NCI-H146 treated with DMSO at 0.1 percent for 48 hours (cell line): ENCODE measurements at regions not wholly inside any gene's neighbourhood (a gene's known extent, or its start where the extent isn't known, plus 50 kb on each side); places are given as distances from the start of the nearest gene placed in this dataset.
"Not testable (repeated sequence)": the region's sequence is repeated elsewhere in the genome, so short reads cannot be mapped to it uniquely, and the experiment has no call there.

Experiments used
- DNase-seq: peaks from one replicate; lab custom pipeline; 2025; ENCODE audit not compliant: unreplicated experiment; lab: John Stamatoyannopoulos, UW

DNA sequence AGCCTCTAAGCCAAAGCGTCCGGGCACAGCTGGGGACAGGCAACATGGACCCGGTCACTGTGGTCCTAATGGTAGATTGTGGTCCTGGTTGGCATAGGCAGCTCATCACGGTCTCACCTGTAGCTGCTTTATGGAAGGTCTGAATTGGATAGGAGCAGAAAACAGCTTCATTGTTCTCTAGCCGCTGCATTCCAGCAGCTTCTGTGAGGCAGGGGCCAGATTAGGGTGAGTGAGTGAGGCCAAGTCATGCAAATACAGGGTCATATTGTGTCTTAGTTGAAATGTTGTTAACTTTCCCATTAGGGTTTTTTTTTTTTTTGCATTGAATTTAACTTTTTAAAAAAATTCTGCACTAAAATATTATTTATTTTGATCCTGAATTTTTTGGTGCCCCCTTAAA lies 105.4 kb upstream of the SULF2 start:
- not testable (repeated sequence) for DNase-seq

- DNase-seq: not testable (repeated sequence)
These were observed 104.5 kb upstream of the SULF2 start for GRCh38 chr20:47889751-47890150.

GRCh38 chr20:47888351-47888750 lies 103.1 kb upstream of the SULF2 start:
- no peak for DNase-seq

DNA sequence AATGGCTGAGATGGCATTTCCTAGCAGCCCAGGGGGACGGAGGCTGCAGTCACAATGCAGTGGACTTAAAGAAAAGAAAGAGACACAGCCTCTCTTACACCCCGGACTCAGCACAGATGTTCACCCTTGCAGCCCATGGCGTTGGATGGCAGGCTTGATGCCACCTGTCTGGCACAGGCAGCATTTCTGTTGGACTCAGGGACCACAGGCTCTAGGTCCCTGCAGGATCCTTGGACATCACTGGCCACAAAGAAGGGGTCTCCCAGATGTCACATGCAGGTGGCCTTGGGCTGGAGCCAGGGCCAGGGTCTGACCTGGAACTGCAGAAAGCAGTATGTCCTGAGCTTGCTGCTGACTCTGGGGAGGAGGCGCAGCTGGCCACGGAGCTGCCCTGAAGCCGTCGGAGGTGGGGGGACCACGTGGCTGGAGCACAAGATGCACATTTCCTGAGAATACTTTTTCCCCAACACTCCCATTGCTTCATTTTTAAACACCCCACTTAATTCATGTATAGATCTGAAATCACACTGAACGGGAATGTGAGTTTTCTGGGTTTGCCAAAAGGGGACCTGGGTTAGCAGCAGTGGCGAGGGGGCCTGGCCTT lies 102.3 kb upstream of the SULF2 start:
- no peak for DNase-seq

GRCh38 chr20:47887064-47887463 lies 101.8 kb upstream of the SULF2 start:
- DNase-seq: no peak

- no peak for DNase-seq
These were observed 101.3 kb upstream of the SULF2 start for GRCh38 chr20:47886454-47887041.

GRCh38 chr20:47885909-47886453 lies 100.7 kb upstream of the SULF2 start:
- no peak for DNase-seq

GRCh38 chr20:47883940-47884339 lies 98.7 kb upstream of the SULF2 start:
- not testable (repeated sequence) for DNase-seq

DNA sequence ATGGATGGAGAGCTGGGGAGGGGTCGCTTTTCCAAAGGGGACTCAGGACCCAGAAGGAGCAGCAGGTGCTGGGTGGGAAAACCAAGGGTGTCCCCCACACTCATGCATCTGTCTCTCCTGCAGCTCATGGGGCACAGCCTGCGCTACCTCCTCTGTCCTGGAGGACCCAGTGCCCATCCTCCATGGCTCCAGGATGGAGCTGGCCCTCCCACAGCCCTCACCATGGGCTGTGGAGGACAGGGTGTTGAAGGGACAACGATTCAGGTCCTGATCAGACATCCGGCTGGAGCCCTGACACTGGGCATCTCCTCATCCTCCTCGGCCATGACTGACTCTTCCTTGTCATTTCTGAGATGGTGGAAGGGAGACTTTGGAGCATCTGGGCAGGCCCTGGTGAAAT lies 97.9 kb upstream of the SULF2 start:
- no peak for DNase-seq

DNA sequence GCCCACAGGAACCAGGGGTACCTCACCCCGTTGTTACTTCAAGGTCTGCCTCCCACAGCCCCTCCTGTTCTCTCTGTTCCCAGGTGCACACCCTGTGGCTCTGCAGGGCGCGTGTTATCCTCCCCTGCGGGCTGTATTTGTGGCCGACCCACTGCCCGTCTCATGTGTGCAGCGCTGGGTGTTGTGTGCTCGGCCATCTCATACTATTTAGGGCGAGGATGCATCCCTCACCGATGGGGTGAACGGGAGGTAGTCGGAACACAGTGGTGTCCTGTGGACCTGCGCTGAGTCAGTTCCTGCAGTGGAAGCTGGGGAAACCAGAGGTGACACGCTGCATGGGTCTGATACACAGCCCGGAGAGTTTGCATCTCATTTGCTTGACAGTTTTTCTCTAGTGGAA lies 94.5 kb upstream of the SULF2 start:
- DNase-seq: no peak

GRCh38 chr20:47878601-47879027 lies 93.3 kb upstream of the SULF2 start:
- no peak for DNase-seq

GRCh38 chr20:47876311-47877088 lies 91.2 kb upstream of the SULF2 start:
- DNase-seq: no peak

GRCh38 chr20:47875297-47876025 lies 90.2 kb upstream of the SULF2 start:
- DNase-seq: no peak

GRCh38 chr20:47872341-47872740 lies 87.1 kb upstream of the SULF2 start:
- no peak for DNase-seq

DNA sequence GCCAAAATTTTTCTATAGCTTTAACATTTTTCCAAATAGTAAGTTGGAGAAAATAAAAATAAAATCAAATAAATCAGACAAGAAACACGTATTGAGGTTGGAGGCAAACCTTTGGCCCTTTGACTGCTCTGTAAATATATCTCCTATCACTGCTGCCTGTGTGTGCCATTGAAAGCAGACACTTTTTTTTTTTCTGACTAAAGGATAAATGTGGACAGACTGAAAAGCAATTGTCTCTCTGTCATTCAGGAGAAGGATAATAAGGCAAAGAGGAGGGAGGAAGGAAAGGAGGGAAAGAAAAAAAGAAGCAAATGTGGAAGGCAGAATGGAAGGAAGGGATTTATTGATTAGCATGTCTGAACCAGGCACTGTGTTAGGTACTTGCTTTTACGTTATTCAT lies 85.2 kb upstream of the SULF2 start:
- no peak for DNase-seq

DNA sequence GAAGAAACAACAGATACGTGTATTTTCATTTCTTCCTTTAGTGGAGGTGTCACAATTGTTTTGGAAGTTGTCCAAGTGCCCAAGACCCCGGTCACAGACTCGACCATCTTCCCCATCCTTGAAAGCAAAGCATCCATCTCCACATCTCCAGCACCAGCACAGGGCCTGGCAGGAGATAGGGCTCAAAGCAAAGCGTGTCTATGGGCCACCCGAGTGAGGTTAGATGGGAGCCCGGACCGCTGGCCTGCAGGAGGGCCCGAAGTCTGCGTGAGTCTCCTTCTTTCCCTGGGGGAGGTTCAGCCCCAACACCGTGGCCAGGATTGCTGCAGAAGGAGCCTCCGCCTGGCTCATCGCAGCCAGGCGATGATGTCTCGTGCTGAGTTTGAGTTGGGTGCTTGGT lies 83.5 kb upstream of the SULF2 start:
- no peak for DNase-seq

DNA sequence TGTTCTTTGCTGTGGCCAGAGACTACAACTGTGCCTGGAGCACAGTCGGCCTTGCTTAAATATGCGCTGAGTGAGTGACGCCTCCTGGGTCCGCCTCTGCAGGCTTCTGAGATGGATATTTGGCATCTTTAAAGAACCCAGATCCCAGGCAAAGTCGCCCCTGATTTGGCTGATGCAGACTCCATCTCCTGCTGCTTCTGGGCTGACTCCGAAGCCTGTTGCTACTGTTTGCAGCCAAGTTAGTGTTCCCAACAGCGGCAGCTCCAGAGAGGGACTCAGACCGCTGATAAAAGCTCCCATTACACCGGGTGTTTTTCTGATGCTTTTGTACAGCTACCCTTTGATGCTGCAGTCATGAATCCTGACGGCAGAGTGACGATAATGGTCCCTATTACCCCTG lies 83.0 kb upstream of the SULF2 start:
- no peak for DNase-seq

DNA sequence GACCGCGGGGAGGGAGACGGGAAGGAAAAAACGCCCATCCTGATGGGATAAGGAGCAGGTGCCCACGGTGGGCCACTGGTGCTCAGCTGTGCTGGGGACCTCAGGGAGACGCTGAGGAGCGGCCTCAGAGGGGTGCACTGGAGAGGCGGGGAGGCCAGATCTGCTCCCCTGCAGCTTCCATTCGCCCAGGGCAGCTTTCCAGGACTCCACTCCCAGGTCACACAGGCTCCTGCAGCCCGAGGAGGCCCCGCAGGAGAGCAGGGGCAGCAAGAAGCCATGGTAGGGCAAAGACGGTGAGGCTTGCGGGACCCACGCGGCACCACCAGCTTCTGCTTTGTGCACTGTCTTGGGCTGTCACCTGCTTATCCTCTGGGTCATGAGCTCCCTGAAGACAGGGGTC lies 82.5 kb upstream of the SULF2 start:
- no peak for DNase-seq

- no peak for DNase-seq
These were observed 81.2 kb upstream of the SULF2 start for GRCh38 chr20:47866480-47866879.

DNA sequence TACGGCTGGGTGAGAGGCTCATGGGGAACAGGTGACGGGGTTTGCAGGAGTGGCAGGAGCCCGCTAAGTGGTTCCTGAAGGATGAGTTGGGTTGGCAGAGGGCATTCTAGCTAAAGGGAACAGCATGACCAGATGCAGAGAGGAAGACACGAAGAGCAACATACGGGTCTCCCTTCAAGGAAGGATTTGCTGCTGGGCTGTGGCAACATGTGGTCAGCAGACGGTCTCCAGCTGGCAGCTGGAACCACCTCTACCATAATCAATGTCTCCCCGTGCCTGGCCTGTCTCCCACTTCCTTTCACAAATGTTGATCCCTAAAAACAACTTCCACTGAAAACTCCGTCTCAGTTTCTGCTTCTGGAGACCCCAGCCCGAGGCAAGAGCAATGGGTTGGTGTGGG lies 80.6 kb upstream of the SULF2 start:
- no peak for DNase-seq

- no peak for DNase-seq
These were observed 80.2 kb upstream of the SULF2 start for GRCh38 chr20:47865451-47865850.
